ENCODE measurements at regions not wholly inside any gene's neighbourhood (a gene's known extent, or its start where the extent isn't known, plus 50 kb on each side); places are given as distances from the start of the nearest gene placed in this dataset.

DNA sequence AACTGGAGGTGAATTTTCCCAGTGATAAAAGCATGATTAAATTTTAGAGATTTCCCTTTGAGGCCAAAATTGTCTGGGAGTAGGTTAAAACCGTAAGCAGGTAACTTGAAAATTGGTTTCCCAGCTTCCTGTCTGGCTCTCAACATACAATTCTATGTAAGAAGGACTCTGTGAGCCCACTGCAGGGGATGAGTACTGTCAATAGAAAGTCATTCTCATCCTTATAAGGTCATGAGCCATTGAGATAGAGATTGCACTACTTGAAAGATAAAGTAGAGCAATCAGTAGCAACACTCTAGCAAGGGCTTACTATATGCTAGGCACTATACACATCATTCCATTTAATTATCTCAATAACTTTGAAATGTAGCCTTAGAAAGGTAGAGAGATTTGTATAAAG lies 225.6 kb upstream of the HMGA2 start:
- DNase-seq = no peak

DNA sequence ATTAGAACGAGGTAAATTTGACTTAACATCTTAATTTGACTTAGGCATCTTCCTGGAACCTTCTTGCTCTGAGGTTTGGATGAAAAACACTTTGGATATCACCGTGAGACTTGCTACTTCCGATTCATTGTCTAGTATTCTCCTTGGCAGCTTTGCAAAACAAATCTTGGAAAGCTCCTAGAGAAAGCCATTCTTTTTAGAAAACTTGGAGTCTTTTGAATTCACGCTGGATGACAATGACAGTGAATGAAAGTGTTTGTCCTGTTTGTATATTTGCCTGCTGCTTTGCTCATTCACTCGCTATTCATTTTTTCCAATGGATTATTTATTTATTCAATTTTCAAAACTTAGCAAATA lies 222.1 kb upstream of the HMGA2 start:
- DNase-seq = no peak

DNA sequence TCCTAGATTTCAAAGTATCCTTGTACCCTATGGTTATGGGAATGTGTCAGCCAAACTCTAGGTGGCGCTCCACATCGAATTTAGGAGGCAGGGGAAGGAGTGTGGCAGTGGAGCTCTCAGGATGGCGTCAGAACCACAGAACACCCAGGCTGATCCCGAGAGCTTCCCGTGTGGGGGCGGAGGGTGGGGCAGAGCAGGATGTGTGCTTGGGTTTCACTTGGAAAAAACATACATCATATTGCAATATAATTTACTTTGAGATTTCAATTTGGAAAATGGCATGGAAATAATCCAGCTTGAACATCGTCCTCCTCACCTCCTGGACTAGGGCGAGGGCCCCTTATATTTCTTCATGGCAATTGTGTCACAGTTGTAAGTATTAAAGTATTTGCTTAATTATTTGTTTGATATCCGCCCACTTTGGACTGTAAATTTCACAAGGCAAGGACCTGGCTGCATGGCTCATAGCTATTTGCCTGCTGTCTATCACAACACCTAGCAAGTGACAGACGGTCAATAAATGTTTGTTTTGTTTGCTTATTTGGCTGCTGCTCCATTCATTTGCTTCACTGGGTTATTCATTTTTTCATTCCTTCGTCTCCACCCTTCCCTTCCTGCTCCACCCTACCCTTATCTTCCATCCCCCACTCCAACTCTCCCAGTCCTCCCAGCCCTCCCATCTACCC lies 221.5 kb upstream of the HMGA2 start:
- peak; percentile 48 for DNase-seq

DNA sequence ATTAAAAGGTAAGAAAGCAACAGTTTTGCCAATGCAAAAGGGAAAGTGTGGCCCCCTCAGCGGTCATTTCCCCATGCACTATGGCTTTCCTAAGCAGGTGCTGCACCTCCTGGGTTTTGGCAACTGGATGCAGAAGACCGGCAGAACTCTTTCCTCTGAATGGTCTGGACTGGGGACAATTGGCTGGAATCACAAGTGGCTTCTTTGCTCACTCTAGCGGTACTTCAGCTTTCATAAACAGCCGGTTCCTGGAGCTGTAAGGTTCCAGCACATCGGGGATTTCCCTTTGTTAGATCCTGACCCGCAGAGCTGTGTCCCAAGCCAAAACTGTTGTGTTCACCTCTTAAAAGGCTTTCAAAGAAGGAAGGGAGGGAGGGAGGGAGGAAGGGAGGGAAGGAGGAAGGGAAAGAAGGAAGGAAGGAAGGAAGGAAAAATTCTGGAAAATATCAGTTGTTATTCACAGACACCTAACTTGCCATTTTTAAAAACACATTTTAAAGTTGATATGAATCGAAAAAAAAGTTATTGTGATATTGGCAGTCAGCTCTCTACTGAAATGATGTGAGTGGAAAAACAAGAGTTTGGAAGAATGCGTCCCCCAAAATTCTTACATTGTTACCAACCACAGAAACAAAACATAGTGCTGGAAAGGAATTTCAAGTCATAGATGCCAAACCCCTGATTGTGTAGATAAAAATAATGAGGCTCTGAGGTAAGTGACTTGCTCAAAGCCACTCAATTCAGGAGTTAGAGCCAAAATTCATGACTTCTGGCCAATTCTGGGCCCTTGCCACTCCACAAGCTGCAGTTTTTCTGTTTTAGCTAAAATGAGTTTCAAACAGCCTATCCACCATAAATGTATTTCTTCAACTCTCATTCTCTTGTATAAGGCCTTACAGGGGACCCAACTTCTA lies 220.6 kb upstream of the HMGA2 start:
- DNase-seq = no peak

DNA sequence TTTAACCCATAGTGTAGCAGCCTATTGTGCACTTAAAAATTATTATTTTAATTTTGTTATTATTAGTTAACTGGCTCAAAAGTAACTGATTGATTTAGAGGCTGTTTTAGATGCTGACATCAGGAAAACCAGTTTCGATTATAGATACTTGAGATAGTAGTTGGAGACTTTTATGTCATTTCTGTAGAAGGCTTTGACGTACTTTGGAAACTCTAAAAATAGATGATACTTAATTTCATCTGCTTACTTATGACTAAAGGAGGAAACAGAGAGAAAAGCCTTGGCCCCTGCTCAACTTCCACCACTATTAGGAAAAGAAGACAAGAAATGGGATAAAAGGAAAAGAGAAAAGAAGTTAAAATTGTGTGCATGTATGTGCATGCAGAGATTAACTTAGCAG lies 219.3 kb upstream of the HMGA2 start:
- DNase-seq = no peak

DNA sequence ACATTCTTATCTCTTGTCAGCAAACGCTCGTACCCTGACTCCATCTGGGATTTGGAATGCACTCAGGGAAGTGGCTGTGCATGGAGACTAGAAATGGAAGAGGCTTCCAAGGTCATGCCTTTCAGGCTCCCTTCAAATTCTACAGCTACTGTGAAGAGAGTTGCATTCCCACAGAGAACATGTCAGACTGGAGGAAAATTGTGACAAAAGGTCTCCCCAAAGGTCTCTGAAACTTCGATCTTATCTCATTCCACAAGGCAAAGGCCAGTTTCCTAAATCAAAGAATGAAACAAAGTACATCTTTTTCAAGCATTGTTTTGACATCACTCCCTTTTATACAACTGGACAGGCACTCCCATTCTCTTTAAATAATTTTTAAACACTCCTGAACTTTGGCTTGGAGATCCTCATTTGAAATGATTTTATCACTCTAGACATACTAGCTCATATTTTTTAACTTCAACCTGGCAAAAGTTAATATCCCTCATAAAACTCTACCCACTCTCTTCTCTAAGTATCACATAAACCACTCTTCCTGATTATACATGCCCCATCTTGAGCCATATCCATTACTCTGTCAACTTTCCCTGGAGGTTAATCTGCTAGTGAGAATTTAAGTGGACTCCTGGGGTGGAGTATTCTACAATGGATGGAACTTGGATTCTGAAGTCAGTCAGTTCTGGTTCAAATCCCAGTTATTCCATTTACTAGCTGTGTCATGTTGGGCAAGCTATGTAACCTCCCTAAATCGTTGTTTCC lies 218.1 kb upstream of the HMGA2 start:
- no peak for DNase-seq

DNA sequence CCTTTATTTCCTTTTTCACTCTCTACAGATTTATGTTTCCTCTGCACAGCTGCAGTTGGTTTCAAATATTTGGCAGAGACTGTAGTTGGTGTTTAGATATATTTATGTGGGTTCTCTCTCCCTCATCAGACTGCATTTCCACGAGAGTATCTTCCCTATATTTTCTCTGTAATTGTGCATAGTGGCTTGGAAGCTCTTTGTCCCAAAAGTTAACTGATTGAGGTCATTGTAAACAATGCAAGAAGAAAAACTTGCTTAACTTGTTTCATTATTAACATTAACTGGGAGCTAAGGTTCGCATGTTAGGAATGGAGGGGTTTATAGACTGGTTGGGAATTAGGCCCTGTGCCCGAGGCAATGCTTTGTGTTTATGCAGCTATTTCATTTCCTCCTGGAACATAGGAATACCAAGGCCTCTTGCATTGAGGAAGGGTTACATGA lies 216.9 kb upstream of the HMGA2 start:
- DNase-seq = no peak

DNA sequence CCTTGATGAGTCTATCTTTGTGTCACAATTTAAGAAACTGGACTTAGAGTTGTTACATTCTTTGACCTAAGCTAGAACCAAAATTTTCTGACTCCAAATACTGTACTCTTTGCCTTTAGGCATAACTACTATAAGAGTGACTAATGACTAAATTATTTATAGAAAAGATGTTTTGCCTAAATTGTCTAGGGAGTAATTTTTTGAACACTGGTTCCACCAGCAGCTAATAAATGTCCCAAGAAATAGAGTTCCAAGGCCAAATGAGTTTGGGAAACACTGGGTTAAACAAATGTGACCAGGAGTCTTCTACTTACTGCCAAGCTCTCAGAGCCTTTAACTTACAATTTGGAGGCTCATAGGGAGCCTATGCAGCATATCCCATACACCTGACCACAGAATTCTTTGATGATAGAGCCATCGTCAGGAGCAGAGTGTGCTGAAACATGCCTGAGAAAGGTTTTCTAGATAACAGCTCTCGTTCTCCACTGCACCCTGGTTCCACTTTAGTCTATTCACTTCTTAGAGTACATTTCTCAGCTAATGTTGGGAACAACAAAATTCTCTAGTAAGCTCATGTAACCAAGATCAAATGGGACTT lies 215.9 kb upstream of the HMGA2 start:
- no peak for DNase-seq

DNA sequence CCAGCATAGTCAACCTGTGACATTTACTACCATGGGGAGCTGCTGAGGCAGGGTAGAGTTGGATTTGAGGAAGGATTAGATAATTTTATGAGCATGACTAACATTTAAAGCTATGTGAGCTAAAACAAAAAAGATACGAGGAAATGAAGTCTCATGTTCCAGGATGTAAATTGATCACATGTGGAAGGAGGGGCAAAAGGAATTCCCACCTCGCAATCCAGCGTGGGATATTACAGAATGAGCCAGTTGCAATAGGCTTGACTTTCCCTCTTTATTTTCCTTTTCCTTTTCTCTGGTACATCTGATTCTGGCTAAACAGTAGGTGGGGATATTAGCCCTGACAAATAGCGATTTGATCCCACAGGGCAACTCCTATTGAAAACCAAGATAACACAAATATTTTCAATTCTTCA lies 214.9 kb upstream of the HMGA2 start:
- DNase-seq = no peak

DNA sequence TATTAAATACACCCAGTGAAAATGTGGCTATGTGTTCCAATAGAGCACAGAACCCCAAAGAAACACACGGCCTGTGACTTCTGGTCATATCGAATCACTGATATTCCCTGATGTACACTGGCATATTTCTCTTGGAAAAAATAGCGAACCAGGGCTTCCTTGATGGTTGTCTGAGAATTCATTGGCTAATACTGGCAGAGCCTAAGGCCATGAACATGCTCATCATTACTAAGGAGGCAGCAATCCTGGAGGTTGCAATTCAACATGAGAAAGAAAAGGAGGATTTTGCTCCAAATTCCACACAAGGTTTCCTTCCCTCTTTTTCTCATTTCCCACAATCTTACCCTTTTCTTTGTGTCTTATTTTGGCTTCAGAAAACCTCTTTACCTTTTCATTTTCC lies 212.9 kb upstream of the HMGA2 start:
- no peak for DNase-seq

DNA sequence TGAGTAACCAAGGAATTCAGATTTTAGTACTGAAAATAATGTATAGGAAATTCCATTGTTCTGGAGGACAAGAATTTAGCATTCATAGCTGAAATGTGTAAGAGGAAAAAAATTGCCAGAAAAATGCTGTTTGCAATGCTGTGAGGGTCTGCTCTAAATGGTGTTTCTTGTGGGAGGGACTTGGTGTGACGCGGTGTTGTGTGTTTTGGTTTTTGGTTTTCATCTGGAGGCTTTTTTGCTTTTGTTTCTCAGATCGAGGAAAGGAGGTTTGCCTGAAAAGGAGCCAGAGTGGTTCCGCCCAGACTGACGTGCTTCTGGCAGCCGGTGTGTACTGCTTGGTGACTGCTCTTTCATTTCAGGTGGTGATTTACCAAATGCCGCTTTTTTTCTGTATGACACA lies 211.8 kb upstream of the HMGA2 start:
- no peak for DNase-seq

DNA sequence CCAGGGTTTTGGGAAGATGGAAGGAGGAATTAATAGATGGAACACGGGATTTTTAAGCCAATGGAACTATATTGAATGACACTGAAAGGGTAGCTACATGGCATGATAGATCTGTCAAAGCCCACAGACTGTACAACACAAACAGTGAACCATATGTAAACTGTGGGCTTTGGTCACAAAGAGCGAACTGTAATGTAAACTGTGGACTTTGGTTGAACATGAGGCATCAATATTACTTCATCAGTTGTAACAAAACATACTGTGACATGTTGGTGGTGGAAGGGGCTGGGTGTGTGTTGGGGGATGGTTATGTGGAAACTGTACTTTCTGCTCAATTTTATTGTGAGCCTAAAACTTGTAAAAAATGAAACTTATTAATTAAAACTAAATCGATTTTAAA lies 210.6 kb upstream of the HMGA2 start:
- no peak for DNase-seq

DNA sequence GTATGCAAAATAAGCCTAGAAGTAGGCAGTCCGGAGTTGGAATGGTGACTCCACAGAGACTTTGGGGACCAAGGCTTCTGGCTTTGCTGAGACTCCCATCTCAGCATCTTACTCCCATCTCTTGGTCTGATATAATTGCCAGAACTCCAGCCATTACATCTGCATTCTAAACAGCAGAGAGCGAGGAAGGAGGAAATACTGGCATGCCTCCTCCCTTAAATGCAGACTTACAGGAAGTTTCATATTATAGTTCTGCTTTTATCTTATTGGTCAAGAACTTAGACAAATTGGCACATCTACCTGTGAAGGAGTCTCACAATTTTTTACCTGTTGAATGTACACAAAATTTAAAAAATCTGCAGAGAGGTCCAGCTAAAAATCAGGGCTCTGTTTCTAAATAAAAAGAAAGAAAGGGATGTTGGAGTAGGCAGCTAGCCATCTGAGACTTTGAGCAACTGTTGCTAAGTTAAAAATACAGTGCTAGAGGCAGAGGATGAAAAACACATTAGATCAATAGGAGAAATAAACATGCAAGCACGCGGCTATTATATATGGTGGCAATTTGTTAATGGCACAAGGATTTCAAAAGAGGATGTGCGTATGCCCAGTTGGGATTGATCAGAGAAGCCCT lies 209.9 kb upstream of the HMGA2 start:
- no peak for DNase-seq

DNA sequence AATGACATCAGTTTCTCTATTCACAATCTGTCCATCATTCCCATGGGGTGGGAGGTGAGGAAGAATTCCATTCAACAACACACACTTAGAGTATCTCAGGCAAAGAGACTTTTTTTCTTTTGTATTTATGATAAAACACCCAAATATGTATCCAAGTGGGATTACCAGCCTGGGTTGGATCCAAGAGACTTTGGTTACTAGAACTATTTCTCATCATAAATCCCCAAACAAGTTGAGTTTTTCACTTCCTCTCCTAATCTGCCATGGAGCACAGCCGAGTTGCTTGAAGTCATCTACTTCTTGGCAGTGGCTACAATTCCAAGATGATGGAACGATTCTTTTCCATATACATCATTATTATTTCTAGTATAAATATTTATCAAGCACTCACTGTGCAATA lies 209.2 kb upstream of the HMGA2 start:
- peak; percentile 8 for DNase-seq

DNA sequence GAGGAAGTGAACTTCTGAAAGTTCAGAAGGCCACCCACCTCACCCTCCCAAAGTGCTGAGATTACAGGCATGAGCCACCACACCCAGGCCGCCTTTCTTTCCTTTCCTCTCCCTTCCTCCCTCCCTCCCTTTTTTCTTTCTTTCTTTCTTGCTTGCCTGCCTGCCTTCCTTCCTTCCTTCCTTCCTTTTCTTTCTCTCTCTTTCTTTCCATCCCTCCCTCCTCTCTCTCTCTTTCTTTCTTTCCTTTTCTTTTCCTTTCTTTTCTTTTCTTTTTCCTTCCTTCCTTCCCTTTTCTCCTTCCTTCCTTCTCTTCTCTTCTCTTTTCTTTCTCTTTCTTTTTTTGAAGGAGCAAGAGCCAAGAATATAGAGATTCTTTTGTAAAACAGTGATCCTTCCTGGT lies 208.3 kb upstream of the HMGA2 start:
- DNase-seq = no peak

DNA sequence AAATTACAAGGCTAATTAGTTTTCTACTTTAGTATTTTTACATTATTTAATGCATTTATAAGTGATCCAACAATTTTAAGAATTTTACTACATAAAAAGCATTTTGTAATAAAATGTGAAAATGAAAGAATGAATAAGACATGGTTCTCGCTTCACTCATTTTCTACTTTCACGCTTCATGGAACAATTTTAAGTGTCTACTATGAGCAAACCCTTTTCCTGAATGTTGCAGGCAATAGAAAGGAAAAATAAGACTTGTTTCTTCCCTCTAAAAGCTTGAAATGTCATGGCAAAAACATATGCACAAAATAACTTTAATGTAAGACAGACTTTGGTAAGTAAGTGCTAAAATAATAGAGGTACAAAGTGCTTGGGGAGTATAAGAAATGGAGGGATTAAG lies 205.7 kb upstream of the HMGA2 start:
- no peak for DNase-seq

DNA sequence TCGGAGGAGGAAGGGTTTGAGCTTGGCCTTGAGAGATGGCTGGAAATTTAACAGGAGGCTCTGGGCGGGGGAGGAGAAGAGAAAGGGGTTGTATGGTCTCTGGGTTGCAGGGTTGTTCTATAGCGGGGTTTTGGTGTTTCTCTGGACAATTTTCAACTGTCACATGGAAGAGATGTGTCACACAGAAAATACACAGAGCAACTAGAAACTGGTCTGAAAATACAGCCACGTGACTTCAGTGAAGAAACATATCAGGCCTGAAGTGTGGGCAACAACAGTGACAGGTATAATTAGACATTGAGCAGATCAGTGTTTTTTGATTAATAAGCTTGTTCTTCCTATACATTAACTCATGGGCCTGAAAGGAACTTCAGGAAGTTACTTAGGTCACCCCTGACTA lies 205.3 kb upstream of the HMGA2 start:
- no peak for DNase-seq

DNA sequence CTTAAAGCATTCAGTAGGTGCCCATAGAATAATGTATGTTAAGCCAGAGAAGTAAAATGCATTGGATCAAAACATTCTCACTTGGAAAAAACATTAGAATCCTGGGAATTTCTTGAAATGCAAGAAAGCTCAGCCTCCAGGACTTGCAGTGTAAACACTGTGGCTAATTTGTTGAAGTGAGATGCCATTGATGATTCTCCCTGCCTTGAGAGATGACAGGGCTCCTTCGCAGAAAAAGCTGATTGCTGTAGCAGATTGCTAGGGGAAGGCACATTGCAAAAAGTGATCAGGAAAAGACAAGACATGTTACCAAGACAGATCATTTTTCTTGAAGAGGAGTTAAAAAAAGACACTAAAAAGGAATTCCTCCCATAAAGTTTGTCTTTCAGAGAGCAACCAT lies 204.2 kb upstream of the HMGA2 start:
- DNase-seq = no peak

DNA sequence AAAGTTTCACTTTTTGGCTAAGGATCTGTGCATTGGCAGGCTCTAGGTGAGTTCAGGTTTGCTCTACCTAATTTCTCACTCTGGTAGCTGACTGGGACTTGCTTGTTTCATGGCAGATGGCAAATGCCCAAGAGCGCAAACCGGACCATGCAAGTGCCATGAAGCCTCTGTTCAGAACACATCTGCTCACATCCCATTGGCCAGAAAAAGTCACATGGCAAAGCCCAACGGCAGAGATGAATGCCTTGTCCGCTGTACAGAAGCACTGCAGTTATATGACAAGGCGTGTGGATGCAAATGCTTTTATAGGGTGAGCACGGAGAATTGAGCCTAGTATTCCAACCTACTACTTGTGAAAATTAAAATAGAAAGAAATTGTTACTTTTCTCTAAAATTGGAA lies 202.2 kb upstream of the HMGA2 start:
- no peak for DNase-seq

DNA sequence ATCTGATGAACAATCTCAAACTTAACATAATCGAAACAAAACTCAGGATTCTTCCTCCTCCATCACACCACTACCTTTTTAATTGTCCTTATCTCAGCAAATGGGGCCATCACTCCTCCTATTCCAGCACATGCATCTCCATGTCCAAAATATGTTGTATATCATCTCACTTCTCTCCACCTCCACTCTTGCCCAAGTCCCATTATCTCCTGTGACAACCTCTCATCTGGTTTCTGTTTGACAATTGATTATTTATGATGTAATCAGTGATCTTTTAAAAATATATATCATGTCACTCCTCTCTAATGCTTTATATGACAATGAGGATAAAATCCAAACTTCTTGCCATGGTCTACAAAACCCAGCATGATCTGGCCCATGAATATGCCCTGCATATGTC lies 200.8 kb upstream of the HMGA2 start:
- no peak for DNase-seq

DNA sequence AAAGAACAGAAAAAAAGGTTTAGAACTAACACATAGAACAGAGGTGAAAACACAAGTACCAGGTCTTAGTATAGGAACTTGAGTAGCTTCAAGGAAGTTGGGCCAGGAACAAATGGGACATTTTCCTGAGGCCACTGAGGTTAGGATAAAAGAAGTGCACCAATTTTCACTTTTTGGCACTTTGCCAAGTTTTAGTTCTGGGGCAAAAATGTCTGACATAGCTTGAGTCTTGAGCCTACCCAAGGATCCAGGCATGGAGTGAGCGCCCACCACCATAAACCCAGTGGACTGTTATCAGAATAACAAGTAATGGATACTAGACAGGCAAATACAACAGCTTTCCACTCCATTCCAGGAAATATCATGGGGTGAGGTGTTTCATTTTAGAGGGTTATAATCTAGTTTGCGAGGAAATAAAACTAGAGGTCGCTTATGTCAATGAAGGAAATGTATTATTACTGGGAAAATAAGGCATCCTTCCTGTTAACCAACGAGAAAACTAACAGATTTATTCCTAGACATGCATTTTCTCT lies 199.7 kb upstream of the HMGA2 start:
- no peak for DNase-seq

DNA sequence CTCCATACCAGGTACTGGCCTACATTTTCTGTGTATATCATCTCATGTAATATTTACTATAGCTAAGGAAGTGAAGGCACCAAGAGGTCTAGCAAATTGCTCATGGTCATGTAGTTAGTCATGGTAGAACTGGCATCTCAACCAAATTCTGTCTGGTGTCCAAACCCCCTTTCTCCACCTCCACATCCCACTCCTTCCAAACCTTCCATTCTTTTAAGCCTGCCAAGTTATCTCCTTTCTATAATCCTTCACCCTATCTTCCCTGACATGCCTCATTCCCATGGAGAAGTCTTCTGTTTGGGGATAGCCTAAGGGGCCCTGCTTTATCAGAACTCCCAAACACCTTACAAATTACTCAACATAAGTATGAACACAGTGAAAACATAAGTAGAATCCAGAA lies 196.2 kb upstream of the HMGA2 start:
- no peak for DNase-seq

DNA sequence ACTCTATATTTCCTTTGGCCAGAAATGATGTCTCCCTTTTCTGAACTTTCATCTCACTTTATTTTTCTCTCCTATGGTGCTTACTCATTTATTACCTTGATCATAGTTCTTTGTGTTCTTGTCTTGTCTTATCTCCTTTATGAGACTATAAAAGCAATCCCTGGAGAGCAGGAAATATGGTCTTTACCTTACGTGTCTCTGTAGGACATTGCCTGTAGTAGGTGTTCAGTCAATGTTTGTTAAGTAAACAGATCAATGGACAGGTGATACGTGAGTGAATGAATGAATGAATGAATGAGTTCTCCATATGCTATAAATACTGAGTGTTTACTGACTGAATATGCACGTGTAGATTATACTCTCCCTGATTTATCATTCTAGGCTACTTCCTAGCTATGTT lies 193.7 kb upstream of the HMGA2 start:
- no peak for DNase-seq

Measured in MV-4-11 (cell line).